IPS-NIHi7 (cell line): ENCODE measurements at regions not wholly inside any gene's neighbourhood (a gene's known extent, or its start where the extent isn't known, plus 50 kb on each side); places are given as distances from the start of the nearest gene placed in this dataset.

Source experiments
- DNase-seq: peaks from one replicate; pipeline ENCODE4 v3.0.0; 2012; ENCODE audit warnings: mixed read lengths; ENCODE audit errors: extremely low spot score

GRCh38 chr2:16008856-16009255, 68.5 kb downstream of the MYCN start:
- no peak for DNase-seq

- no peak for DNase-seq
Measured at GRCh38 chr2:16008331-16008850, 68.0 kb downstream of the MYCN start.

GRCh38 chr2:16007167-16007934, 67.0 kb downstream of the MYCN start:
- DNase-seq, result no peak

GRCh38 chr2:16006537-16007166, 66.3 kb downstream of the MYCN start:
- DNase-seq, result no peak

- no peak for DNase-seq
Measured at GRCh38 chr2:16005816-16006536, 65.6 kb downstream of the MYCN start.

- DNase-seq, result no peak
Measured at GRCh38 chr2:16005389-16005788, 65.0 kb downstream of the MYCN start.

GRCh38 chr2:16003809-16004208, 63.5 kb downstream of the MYCN start:
- DNase-seq, result no peak

GRCh38 chr2:16003152-16003551, 62.8 kb downstream of the MYCN start:
- DNase-seq, result no peak

- DNase-seq, result no peak
Measured at GRCh38 chr2:16002575-16002974, 62.2 kb downstream of the MYCN start.

- DNase-seq, result no peak
Measured at GRCh38 chr2:16002144-16002543, 61.8 kb downstream of the MYCN start.

GRCh38 chr2:16000642-16001041, 60.3 kb downstream of the MYCN start:
- no peak for DNase-seq

GRCh38 chr2:15999596-16000469, 59.5 kb downstream of the MYCN start:
- DNase-seq, result no peak

GRCh38 chr2:15997728-15998280, 57.5 kb downstream of the MYCN start:
- no peak for DNase-seq

GRCh38 chr2:15996536-15997423, 56.4 kb downstream of the MYCN start:
- DNase-seq, result no peak
